HFF-Myc (cell line): ENCODE measurements at regions not wholly inside any gene's neighbourhood (a gene's known extent, or its start where the extent isn't known, plus 50 kb on each side); places are given as distances from the start of the nearest gene placed in this dataset.
"Not testable (repeated sequence)": the region's sequence is repeated elsewhere in the genome, so short reads cannot be mapped to it uniquely, and the experiment has no call there.

Experiments
- DNase-seq: peaks from one replicate; pipeline ENCODE4 v3.0.0-alpha.2; 2011; ENCODE audit warnings: low read depth; ENCODE audit errors: extremely low read depth
- H3K4me3 ChIP-seq: replicated peaks from 2 replicates; pipeline ENCODE4 v1.5.1; 2011; ENCODE audit warnings: low read depth, mild to moderate bottlenecking, control low read depth, low read length
- CTCF ChIP-seq: IDR thresholded peaks from 2 replicates; pipeline ENCODE4 v1.5.1; 2012; ENCODE audit warnings: mild to moderate bottlenecking, low read depth, low read length, control low read depth; ENCODE audit errors: missing control alignments

- no peak for TF ChIP-seq CTCF
- DNase-seq, result no peak
- H3K4me3 ChIP-seq, result no peak overlapping the region
These were observed 178.9 kb downstream of the COPRS start for GRCh38 chr17:31680126-31680525.

- H3K4me3 ChIP-seq, result no peak overlapping the region
- TF ChIP-seq CTCF, result no peak
- DNase-seq, result no peak
These were observed 179.4 kb downstream of the COPRS start for GRCh38 chr17:31679667-31680066.

GRCh38 chr17:31678431-31678830 lies 180.6 kb downstream of the COPRS start:
- DNase-seq, result no peak
- no peak overlapping the region for H3K4me3 ChIP-seq

GRCh38 chr17:31677681-31678080 lies 181.4 kb downstream of the COPRS start:
- no peak for TF ChIP-seq CTCF
- DNase-seq, result no peak
- H3K4me3 ChIP-seq, result no peak overlapping the region

More at GRCh38 chr17:31678431-31678830, 180.6 kb downstream of the COPRS start:
- no peak for TF ChIP-seq CTCF

- no peak for TF ChIP-seq CTCF
- no peak overlapping the region for H3K4me3 ChIP-seq
- DNase-seq, result no peak
These were observed 182.0 kb downstream of the COPRS start for GRCh38 chr17:31677036-31677435.

- DNase-seq, H3K4me3 ChIP-seq: not testable (repeated sequence)
These were observed 183.7 kb downstream of the COPRS start for GRCh38 chr17:31675392-31675791.

- H3K4me3 ChIP-seq, result no peak overlapping the region
- peak; percentile 38 for DNase-seq
- TF ChIP-seq CTCF, result no peak
These were observed 184.2 kb downstream of the COPRS start for GRCh38 chr17:31674717-31675349.
